ENCODE measurements at regions not wholly inside any gene's neighbourhood (a gene's known extent, or its start where the extent isn't known, plus 50 kb on each side); places are given as distances from the start of the nearest gene placed in this dataset.

- no peak for DNase-seq
Measured at GRCh38 chr1:37085393-37085792, 51.1 kb upstream of the GRIK3 start.

DNA sequence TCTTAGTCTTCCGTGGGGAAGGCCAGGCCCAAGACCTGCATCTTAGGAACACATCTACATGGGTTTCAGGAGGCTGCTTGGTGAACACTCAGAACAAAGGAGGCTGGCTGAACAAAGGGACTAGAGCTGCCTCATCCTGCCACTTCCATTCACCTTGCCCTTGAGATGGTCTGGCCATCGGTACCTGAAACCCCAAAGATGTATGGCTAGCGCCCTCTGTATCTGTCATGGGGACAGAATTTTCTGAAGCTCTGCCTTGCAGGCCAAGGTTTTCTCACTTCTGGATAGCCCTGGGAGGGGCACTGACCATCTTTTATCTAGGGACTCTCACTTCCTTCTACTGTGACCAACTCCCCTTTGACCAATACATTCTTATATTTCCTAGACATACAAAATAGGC lies 55.4 kb upstream of the GRIK3 start:
- DNase-seq, result no peak

- DNase-seq, result no peak
Measured at GRCh38 chr1:37090671-37091070, 56.4 kb upstream of the GRIK3 start.

DNA sequence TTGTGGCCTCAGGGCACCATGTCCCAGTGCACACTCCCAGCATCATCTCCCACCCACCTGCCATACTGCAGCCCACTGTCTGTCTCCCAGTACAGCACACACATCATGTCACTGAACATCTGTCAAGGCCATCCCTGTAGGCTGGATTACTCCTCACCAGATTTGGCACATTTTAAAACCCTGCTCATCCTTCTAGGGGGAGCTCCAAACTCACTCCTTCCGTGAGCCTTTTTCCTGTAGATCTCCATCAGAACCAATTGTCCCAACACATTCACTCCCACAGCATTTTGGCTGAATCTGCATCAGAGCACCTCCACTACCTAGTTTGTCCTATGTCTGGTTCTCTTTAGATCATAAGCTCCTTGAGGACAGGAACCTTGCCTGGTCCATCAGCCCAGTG lies 58.6 kb upstream of the GRIK3 start:
- DNase-seq, result no peak

DNA sequence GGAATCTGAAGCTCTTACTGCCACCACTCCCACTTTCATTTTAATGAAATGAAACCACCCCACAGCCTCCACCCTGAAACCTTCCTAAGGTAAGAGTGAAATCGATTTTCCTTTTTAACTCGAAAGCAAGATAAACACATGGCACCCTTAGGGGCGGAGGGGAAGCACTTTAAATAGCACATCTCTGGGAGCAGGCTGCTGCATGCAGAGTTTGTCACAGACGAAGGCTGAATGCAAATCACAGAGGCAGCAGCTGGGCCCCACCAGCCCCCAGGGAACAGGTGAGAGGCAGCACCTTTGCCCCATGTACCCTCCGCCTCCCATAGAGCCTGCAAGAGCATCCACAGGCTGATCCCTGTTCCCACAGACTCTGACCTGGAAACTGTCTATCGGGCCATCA lies 60.0 kb upstream of the GRIK3 start:
- DNase-seq, result no peak

DNA sequence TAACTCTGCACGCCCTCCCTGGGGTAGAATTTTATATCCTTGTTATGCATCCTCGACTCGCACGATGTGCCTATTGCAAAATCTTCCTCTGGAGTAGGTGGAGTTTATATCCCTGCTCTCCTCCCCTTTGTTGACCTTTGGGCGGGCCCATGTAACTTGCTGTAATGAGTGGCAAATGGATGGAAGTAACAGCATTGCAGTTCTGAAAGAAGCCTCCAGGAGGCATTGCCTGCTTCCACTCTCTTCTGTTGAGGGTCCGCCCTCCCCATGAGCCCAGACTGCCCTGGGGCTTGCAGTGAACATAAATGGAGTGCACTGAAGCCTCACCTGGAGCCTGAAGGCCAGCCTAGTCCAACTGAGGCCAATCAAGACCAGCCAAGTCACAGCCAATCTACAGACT lies 62.2 kb upstream of the GRIK3 start:
- no peak for DNase-seq

DNA sequence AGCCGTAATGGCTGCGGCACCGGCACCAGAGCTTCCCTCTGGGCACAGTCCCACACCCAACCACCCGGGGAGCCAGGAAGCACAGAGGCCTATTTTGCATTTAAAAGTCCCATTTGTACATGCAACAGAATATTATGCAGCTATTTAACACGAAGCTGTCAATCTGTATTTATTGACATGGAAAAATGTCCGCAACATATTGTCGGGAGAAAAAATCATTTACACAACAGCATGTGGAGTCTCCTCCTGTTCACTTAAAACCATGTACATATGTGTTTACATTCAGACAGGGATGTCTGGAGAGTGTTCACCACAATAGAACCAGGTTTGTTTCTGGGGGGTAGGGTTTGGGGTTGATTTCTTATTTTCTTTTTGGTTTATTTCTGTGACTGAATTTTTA lies 63.4 kb upstream of the GRIK3 start:
- DNase-seq, result no peak

- no peak for DNase-seq
Measured at GRCh38 chr1:37098237-37098636, 63.9 kb upstream of the GRIK3 start.

- no peak for DNase-seq
Measured at GRCh38 chr1:37100310-37100709, 66.0 kb upstream of the GRIK3 start.

DNA sequence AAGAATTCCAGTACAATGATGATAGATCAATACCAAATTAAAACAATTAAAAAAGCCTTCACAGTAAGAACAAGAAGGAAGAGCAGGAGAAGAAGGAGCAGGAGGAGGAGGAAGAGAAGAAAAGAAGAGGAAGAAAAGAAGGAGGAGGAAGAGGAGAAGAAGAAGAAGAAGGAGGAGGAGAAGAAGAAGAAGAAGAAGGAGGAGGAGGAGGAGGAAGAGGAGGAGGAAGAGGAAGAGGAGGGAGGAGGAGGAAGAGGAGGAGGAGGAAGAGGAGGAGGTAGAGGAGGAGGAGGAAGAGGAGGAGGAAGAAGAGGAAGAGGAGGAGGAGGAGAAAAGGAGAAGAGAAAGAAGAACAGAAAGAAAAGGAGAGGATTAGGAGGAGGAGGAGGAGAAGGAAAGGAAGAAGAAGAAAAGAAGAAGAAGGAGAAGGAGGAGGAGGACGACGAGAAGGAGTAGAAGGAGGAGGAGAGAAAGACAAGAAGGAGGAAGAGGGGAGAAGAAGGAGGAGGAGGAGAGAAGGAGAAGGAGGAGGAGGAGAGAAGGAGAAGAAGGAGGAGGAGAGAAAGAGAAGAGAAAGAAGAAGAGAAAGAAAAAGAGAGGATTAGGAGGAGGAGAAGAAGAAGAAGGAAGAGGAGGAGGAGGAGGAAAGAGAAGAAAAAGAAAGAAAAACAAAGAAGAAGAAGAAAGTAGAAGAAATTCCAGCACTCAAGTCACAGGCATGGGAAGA lies 68.5 kb upstream of the GRIK3 start:
- DNase-seq, result no peak

DNA sequence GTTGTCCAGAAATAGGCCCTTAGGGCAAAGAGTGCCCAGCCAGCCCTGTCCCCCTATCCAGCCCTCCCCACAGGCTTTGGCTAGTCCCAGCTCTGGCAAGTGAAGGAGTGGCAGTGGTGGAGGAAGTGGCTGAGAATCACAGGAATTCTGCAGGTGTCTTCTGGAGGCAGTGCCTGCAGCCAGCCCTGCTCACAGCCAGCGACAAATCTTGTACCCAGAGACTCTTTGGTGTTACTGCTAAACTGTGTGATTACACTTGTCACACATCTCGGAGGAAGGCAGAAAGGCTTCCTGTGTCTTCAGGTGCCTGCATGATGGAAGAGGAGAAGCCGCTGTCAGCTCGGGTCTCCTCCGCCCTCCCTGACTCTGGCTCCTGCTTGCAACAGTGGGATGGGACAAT lies 71.6 kb upstream of the GRIK3 start:
- no peak for DNase-seq

GRCh38 chr1:37107153-37107907 lies 73.0 kb upstream of the GRIK3 start:
- no peak for DNase-seq

DNA sequence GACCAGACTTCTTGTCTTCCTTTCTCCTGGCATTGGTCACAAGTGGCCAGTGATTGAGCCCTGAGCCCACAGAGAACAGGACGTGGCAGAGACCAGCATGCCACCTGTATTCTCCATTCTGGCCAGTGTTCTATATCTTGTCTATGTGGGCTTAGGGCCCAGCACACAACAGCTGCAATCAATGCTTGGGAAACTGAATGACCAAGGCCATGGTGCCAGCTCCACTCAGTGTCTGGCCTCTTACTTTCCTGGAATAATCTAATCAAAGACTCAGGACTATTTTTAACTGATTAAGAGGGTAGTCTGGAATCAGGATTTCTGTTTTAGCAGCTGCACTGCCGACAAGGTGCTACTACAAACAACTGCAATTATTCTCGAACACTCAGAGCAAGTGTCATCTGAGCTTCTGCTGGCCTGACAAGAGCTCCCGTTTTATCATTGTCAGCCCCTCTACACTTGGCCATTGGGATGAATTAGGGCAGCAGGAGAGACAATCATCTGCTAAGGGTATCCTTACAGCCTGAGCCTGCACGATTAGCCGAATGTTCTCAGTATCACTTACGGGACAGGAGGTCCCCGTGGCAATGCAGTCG lies 74.4 kb upstream of the GRIK3 start:
- DNase-seq, result no peak

- no peak for DNase-seq
Measured at GRCh38 chr1:37112430-37112829, 78.1 kb upstream of the GRIK3 start.

DNA sequence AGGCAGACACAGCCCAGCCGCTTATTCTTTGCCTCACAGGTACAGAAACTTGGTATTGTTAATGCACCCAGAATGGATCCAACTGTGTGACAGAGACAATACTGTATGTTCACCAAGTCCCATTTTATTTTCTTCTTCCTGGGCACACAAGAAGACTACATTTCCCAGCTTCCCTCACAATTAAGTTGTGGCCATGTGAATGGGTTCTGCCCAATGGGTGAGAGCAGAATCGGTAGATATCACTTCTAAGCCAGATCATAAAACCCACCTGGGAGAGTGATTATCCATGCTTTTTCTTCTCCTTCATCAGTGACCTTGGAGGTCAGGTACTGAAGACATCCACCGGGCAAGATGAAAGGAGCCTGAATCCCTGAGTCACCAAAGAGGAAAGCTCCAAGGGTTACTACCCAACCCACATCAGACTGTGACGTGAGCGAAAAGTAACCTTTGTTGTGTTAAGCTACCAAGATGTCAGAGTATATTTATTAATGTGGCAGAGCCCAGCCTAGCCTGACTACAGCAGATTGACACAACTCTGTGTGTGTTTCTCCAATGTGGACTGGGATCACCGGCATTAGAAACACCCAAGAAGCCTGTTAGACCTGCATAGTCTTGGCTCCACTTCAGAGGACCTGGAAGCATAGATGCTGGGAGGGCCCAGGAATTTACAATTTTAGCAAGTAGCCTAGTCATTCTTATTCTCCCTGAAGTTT lies 79.1 kb upstream of the GRIK3 start:
- no peak for DNase-seq

GRCh38 chr1:37118790-37119189 lies 84.5 kb upstream of the GRIK3 start:
- no peak for DNase-seq

- no peak for DNase-seq
Measured at GRCh38 chr1:37120279-37120678, 86.0 kb upstream of the GRIK3 start.

DNA sequence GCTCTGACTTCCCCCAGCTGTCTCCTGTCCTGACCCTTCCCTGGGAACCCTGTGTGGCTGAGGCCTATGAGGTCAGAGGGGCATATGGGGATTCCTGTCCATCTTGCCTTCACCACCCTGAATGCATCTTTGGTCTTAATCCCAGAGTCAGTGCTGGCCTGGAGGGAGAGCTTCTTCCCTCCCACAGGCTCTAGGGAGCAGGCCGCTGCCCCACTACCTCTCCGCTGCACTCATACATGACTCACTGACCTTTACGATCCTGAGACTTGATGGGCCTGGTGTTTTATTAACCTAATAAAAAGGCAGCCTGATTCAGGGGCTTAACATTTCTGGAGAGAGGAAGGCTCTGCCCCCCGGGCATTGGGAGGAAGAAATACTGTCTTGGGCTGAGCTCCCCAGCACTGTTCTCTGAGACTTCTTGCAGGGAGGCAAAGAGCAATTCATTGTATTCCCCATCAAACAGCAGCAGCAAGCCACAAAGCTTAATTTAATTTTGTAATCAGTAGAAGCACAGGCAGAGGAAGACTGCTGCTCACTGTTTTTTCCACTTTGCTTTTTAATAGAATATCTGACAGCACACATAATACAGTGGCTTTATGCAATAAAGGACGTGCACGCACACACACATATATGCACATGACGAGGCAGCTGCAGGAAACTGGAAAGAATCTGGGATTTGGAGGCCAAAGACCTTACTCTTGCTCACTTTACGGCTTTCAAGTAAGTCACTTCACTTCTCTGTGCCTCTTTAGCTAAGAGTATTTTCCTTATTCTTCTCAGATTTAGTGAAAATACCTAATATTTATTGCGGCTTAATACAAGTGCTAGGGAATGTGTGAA lies 89.2 kb upstream of the GRIK3 start:
- DNase-seq, result no peak

- DNase-seq, result no peak
Measured at GRCh38 chr1:37124501-37124900, 90.2 kb upstream of the GRIK3 start.

GRCh38 chr1:37125295-37125694 lies 91.0 kb upstream of the GRIK3 start:
- no peak for DNase-seq

DNA sequence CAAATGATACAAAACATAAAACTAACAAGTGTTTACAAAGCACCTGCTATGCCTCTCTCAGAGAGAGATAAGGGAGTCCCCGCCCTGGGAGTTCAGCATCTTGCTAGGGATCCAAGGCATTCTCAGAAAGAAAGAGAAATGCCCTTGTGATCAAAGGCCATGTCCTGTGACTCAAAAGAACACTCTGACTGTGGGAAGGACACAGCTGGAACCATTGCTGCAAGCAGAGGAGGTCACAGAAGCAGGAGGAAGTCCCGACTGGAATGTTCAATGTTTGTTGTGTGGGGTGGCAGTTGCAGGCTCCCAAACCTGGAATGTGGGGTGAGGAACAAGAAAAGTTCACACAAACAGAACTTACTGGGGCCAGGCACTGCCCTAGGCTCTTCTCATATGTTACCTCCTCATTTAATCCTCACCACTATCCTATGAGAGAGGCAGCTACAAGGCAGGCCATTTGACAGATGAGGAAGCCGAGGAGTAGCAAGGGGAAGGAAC lies 93.0 kb upstream of the GRIK3 start:
- DNase-seq, result no peak

DNA sequence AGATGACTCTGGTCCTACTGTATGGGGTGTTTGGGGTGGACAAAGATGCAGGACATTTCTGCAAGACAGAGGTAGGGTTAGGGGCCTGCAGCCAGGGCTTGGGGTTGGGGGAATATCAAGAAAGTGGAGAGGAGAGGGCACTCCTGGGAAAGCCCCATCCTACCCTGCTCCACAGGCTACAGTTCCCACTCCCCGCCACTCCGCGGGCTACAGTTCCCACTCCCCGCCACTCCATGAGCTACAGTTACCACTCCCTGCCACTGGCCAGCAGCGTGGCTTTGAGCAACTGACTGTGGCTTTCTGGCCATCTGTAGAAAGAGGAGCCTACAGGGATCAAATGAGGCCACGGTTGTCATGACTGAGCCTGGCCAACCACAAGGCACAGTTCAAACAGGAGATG lies 93.8 kb upstream of the GRIK3 start:
- no peak for DNase-seq
